NCI-H446 (cell line): ENCODE measurements at regions not wholly inside any gene's neighbourhood (a gene's known extent, or its start where the extent isn't known, plus 50 kb on each side); places are given as distances from the start of the nearest gene placed in this dataset.
"Not testable (repeated sequence)": the region's sequence is repeated elsewhere in the genome, so short reads cannot be mapped to it uniquely, and the experiment has no call there.

Source experiments
- DNase-seq, 2 experiments: peaks; one replicate each; lab custom pipeline; 2025; lab: John Stamatoyannopoulos, UW

- DNase-seq = peak in 1 of 2 experiments; percentile 58
Measured at GRCh38 chr10:30734901-30735300, 105.3 kb upstream of the LYZL2 start.

DNA sequence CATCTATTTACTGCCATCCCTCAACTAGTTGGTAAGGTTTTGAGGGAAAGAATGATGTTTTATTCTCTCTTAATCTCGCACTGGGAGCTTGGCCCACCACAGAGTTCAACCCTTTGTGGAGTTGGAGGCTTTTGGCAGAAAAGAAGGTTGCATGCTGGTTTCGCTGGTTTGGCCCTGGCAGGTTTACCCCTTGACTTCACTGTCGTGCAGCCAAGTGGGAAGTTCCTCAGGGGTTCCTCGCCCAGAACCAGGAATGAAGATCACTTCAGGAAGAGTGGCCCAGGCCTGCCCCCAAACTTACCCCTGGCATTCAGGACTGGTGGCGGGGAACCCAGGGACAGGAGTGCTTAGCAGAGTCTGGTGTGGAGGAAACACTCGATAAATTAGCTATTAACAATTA lies 103.1 kb upstream of the LYZL2 start:
- DNase-seq = no peak

GRCh38 chr10:30731963-30732362 lies 102.4 kb upstream of the LYZL2 start:
- DNase-seq = no peak

- DNase-seq = no peak
Measured at GRCh38 chr10:30730306-30730705, 100.8 kb upstream of the LYZL2 start.

GRCh38 chr10:30728766-30729165 lies 99.2 kb upstream of the LYZL2 start:
- no peak for DNase-seq

DNA sequence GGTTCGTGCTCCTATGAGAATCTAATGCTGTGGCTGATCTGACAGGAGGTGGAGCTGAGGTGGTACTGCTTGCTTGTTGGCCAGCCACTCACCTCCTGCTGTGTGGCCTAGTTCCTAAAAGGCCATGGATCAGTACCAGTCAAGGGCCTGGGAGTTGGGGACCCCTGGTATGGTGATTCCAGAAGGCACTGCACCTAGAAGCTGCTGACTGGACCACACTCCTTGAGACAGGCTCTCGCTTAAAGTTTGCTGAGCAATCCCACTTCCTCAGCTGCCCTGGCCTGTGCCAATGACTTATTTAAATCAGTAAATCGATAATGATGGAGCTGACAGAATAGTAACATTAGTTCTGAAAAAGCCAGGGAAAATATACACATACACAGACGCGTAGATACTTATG lies 98.6 kb upstream of the LYZL2 start:
- no peak for DNase-seq

DNA sequence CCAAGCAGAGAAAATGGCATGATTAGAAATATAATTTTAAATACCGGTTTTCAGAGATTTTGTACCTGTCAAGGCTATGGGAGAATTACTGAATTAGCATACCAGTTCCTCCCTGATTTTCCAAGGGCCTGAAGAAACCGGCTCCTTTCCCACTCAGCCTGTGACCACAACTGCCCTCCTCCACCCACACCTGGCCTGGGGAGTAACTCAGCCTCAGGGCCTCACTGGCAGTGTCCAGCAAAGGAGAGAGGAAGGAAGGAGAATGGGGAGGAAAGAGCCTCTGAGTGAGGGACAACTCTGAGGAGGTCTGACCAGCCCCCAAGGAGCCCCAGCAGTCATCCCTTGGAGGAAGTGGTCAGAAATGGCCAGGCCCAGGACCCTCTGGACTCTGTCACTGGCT lies 98.0 kb upstream of the LYZL2 start:
- DNase-seq = no peak

DNA sequence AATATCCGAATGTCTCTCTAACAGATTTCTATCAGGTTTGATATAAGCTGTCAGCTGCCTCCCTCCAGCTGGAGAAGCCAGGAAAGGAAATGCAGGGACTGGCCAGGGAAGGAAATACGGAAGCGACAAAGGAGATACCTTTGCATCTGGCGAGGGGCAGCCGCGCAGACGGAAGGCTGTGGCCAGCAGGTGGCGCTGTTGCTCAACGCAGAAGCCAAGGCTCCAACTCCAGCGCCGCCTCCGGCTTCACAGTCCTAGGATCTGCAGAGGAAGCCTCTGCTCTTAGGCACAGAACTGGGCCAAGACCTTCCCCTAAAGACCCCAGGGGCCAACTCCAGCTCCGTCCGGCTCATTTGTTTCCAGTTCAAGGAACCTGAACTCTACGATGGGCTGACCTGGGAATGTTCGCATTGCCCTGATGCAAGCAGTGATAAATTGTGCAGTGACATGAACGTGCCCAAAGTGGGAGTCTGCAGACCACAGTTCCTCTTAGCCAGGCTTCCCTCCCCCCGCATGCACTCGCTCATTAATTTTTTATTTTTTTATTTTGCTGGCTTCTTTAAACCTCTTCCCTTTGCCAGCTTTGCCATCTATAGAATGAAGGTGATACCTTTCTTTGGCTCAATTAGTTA lies 97.3 kb upstream of the LYZL2 start:
- DNase-seq = peak; percentile 27 to 82

GRCh38 chr10:30725661-30726060 lies 96.1 kb upstream of the LYZL2 start:
- DNase-seq = no peak

GRCh38 chr10:30724296-30724695 lies 94.7 kb upstream of the LYZL2 start:
- DNase-seq = no peak

DNA sequence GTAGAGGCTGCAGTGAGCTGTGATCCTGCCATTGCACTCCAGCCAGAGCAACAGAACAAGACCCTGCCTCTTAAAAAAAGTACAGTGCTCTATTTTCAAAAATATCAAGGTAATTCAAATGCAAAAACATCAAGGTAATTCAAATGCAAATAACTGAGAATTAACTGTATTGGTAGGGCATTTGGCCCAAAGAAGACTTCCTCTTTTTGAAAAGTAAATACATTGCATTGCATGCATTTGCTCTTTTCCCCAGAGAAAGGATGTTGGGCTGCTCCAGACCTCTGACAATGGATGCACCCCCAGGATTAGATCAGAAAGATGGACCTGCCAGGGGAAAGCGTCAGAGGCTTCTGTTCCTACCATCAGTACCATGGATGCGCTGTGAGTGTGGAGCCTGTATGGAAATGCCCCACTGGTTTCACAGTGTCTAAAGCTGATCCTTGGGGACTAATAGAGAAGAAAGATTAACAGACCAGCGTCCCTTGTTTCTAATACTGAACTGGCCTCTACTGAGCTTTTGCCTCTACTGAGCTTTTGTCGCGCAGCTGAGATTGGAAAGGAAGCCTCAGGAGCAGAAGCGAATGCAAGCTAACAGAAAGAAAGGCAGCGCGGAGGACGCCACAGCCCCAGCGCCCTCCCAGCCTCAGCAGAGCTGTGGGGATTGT lies 93.5 kb upstream of the LYZL2 start:
- DNase-seq = no peak

DNA sequence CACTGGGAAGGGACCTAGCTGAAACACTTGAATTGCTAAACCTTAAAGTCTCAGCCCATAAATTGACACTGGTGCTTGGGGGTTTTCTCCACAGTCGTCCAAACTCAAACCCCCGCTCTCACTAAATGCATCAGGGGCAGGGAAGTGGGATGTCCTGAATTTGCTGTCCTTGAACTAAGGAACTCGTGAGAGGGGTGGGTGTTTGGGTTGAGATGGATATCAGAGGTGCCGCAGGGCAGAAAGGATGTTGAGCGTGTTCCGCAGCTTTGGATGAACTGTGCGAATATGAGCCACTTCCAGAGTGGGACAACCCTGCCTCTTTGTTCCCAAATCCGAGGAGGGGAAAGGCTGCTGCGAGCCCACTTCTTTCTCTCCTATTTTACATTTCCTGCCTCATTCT lies 90.3 kb upstream of the LYZL2 start:
- no peak for DNase-seq

DNA sequence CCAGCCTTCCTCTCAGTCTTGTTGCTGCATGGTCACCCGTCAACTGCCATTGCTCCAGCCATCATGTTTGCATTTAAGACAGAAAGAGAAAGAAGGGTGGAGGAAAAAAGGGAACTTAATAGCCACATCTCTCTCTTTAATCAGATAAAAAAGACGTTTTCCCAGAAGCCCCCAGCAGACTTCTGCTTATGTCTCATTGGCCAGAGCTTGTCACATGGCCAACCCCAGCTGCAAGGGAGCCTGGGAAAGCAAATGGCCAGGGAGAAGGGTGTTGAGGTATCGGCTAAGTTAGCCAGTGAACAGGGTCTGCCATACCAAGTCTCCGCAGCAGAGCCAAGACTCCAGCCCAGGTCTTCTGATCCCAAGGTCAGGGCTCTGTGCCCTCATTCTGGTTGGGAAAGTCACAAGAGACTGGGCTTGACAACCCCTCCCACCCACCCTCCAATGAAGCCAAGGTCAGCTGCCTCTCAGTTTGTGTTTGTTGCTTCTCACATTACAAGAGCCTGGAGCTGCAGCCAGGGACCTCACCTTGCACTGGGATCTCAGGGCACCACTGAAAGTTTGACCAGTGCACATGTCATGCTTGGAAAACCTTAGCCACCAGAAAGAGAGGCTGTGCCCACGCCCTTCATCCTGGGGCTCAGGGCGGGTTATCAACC lies 80.3 kb upstream of the LYZL2 start:
- DNase-seq = no peak

GRCh38 chr10:30709229-30709628 lies 79.7 kb upstream of the LYZL2 start:
- no peak for DNase-seq

DNA sequence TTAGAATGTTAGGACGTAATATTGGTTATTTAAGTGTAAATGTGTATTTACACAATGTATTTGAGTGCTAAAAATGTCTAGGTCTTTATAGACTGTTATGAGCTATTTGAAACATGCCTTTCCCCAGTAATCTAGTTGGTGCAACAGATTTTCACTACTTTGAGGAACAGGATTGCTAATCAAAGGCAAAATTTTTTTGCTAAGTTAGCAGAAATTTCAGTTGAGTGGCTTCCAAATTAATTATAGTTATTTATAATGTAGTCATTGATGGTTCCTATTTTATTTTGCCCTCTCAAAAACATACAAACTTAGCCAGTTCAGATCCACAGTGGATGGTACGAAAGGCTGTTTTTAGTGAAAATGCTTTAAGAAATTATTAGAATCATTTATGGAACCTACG lies 78.7 kb upstream of the LYZL2 start:
- DNase-seq = no peak

GRCh38 chr10:30706189-30706588 lies 76.6 kb upstream of the LYZL2 start:
- not testable (repeated sequence) for DNase-seq

GRCh38 chr10:30705625-30706149 lies 76.1 kb upstream of the LYZL2 start:
- DNase-seq = no peak

DNA sequence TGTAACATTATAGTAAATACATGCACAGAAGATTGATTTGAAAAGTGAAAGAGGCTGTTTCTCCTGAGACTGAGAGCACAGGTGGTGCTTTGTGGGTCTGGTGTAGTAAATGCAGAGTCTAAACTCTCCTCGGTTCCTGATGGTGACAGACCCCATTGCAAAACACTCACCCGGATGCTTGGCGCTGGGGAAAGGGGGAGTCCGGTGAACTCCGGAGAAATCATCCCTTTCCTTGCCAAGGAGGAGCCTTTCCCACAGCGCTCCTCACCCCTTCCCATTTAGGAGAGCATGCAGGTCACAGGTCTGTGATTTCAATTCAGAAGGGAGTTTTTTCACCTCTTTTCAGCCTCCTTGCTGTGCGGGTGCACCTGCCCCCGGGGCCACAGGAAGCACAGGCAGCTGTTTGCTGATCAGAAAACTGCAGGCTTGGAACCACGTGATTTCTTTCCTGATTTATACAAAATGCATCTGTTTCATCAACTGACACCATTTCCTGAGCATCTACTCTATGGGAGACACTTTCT lies 75.6 kb upstream of the LYZL2 start:
- DNase-seq = no peak

DNA sequence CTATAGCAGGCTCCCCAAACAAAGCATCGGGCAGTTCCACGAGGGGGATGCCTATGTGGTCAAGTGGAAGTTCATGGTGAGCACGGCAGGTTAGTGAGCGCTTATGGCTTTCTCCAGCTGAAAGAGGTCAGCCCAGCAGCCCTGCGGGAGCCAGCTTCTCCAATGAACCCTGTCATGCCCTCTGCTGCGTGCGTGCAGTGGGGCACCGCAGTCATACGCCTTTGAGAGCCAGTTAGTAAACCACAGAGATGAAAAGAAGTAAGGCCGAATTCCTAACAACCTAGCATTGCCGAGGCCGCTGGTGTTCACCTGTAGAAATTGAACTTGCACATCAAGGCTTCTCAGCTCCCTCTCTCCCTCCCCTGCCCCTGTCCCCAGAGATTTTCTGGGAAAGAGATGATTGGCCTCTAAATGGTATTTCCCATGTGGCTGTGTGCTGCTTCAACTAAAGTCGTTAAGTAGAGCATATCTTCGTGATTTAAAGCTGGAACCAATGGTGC lies 75.1 kb upstream of the LYZL2 start:
- not testable (repeated sequence) for DNase-seq

DNA sequence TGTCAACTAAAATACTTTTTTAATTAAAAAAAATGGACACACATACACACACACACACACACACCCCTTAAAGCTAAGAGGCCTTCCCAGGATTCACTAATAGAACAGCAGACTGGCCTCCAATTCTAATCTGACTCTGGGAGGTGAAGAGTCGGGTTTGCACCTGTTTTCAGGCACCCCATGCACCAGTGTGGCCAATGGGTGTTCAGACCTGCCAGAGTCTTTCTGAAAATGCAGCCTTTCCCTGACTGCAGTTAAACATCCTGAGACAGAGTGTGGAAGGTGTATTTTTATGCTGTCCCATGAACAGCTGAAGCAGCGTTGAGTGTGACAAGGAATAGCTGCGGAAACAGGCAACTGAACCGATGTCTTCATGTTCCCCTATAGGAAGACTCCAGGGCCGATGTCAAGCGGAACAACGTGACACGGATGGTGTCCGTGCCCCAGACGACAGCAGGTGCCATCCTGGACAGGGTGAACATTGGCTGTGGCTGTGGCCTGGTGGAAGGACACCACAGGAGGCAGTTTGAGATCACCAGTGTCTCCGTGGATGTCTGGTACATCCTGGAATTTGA lies 74.6 kb upstream of the LYZL2 start:
- no peak for DNase-seq

GRCh38 chr10:30703446-30703845 lies 73.9 kb upstream of the LYZL2 start:
- not testable (repeated sequence) for DNase-seq

- no peak for DNase-seq
Measured at GRCh38 chr10:30702860-30703259, 73.3 kb upstream of the LYZL2 start.
